ENCODE measurements at regions not wholly inside any gene's neighbourhood (a gene's known extent, or its start where the extent isn't known, plus 50 kb on each side); places are given as distances from the start of the nearest gene placed in this dataset.

DNA sequence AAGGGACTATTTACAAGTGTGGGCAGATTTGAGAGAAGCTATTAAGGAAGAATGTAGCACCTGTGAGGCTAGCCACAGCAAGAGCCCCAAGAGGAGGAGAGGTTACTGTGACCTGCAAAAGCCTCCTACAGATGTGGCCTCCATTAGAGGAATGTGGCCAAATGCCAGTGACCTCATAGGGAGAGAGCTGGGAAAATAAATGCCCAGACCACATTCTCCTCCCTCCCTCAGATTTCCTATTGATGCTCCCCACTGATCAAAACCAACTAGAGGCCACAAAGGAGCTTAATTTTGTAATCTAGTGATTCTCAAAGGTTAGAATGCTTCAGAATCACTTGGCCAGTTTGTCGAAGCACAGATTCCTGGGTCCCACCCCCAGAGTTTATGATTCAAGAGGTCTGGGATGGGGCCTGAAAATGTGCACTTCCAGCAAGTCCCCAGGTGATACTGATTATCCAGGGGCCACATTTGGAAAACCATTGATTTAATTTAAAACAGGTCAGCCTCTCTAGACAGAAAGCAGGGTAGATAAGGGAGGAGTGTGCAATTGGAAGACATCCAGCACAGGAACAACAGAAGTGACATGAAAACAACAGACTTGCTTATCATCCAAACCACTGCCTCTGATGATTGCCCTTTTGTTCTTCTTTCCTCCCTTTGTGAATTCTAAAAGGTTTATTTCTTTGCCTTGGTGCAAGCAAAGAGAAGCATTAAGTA, 61.2 kb upstream of the RBBP8 start:
- H3K4me2 ChIP-seq (ENCODE audit: control insufficient read depth, insufficient read depth), result no peak overlapping the region
- ChIA-PET RAD21 (ENCODE audit: unreplicated experiment) (no interaction called here), SMC1A (ENCODE audit: uncharacterized antibody, unreplicated experiment) (no interaction called here), CTCF (interaction anchor here (1.0 kb wide), 1 partner anchor 13 kb away, joined by 3 read pairs; no protein-coding TSS in a partner anchor), POLR2A (interaction anchor here (0.6 kb wide), 1 partner anchor 17 kb away, joined by 3 read pairs; no protein-coding TSS in a partner anchor)
- in situ Hi-C loops (cut with MboI) (no loop called here), intact Hi-C loops (cut with micrococcal nuclease; ENCODE audit: unreplicated experiment) (no loop called here)
- no peak for TF ChIP-seq PML (IDR thresholded peaks at IDR 0.05; ENCODE audit: low read length)
- no peak for TF ChIP-seq NRF1 (conservative IDR thresholded peaks at IDR 0.05; ENCODE audit: low read depth, low read length)
- TF ChIP-seq TCF3 (IDR thresholded peaks at IDR 0.05; ENCODE audit: borderline replicate concordance, insufficient read depth, low read depth, low read length), result no peak
- TF ChIP-seq MEF2A (IDR thresholded peaks at IDR 0.05; ENCODE audit: insufficient read depth, low read depth, low read length), result no peak
- no peak for TF ChIP-seq NR2C2 (IDR thresholded peaks at IDR 0.05; ENCODE audit: borderline replicate concordance, control insufficient read depth, insufficient read length, low read depth)
- no peak for TF ChIP-seq CREB1 (IDR thresholded peaks at IDR 0.05; ENCODE audit: low read depth)
- TF ChIP-seq, protein P1, sequence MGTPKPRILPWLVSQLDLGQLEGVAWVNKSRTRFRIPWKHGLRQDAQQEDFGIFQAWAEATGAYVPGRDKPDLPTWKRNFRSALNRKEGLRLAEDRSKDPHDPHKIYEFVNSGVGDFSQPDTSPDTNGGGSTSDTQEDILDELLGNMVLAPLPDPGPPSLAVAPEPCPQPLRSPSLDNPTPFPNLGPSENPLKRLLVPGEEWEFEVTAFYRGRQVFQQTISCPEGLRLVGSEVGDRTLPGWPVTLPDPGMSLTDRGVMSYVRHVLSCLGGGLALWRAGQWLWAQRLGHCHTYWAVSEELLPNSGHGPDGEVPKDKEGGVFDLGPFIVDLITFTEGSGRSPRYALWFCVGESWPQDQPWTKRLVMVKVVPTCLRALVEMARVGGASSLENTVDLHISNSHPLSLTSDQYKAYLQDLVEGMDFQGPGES (IDR thresholded peaks at IDR 0.05), result no peak
- no peak for TF ChIP-seq STAT3 (IDR thresholded peaks at IDR 0.05; ENCODE audit: low read depth, low read length)
- TF ChIP-seq, protein P2, sequence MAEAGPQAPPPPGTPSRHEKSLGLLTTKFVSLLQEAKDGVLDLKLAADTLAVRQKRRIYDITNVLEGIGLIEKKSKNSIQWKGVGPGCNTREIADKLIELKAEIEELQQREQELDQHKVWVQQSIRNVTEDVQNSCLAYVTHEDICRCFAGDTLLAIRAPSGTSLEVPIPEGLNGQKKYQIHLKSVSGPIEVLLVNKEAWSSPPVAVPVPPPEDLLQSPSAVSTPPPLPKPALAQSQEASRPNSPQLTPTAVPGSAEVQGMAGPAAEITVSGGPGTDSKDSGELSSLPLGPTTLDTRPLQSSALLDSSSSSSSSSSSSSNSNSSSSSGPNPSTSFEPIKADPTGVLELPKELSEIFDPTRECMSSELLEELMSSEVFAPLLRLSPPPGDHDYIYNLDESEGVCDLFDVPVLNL (IDR thresholded peaks at IDR 0.05; ENCODE audit: low read depth, low read length), result no peak
- TF ChIP-seq, protein P3, sequence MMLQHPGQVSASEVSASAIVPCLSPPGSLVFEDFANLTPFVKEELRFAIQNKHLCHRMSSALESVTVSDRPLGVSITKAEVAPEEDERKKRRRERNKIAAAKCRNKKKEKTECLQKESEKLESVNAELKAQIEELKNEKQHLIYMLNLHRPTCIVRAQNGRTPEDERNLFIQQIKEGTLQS (IDR thresholded peaks at IDR 0.05; ENCODE audit: borderline replicate concordance, extremely low read depth, low read depth, low read length), result no peak
- TF ChIP-seq POLR2A (IDR thresholded peaks at IDR 0.05; ENCODE audit: low read depth, low read length), result no peak
- no peak for TF ChIP-seq FOXK2 (IDR thresholded peaks at IDR 0.05)
- no TSS peak for BruUV-seq (replicated peaks)
- no peak for FAIRE-seq
- no peaks in the 10 kb centered on the region for H3K27me3 ChIP-seq (replicated peaks in 1 of 2; ENCODE audit: control insufficient read depth in 2 of 2, insufficient read depth in 2 of 2, low read length in 1 of 2)
- 60% methylated on average over 1 of the region's 1 CpG for WGBS (ENCODE audit: insufficient coverage, insufficient replicate concordance, low lambda C conversion rate, missing lambda C conversion rate)
- no peak overlapping the region for H3K27ac ChIP-seq (ENCODE audit: control insufficient read depth, insufficient read depth)
- H2AFZ ChIP-seq (ENCODE audit: control insufficient read depth, low read depth, low read length), result no peak overlapping the region
- no peak overlapping the region for H3K4me3 ChIP-seq
- ATAC-seq, result no peak
- no peaks in the 10 kb centered on the region for H3K36me3 ChIP-seq (ENCODE audit: control insufficient read depth in 2 of 2, insufficient read depth in 2 of 2, low read length in 1 of 2)
- no peak for DNase-seq (ENCODE audit: low read depth, low spot score)
- no peaks in the 10 kb centered on the region for H4K20me1 ChIP-seq (ENCODE audit: control insufficient read depth, insufficient read depth)
- H3K79me2 ChIP-seq (ENCODE audit: control insufficient read depth, insufficient read depth, low read length), result no peaks in the 10 kb centered on the region
- no peak overlapping the region for H3K9ac ChIP-seq (ENCODE audit: control insufficient read depth, insufficient read depth, low read length)
- H3K9me3 ChIP-seq (replicated peaks; ENCODE audit: control insufficient read depth, insufficient read depth, low read length), result no peaks in the 10 kb centered on the region
- no peaks in the 10 kb centered on the region for H3K4me1 ChIP-seq (ENCODE audit: control insufficient read depth, insufficient read depth, low read length)

Data from GM12878 (cell line).